Parathyroid adenoma (tissue), 2 donors: ENCODE measurements at regions not wholly inside any gene's neighbourhood (a gene's known extent, or its start where the extent isn't known, plus 50 kb on each side); places are given as distances from the start of the nearest gene placed in this dataset.

ENCODE experiments used
- H2AFZ ChIP-seq: fragments of 300-600 bp; sonication (generic); one replicate; pipeline ENCODE4 v1.7.0; 2017; ENCODE audit warnings: antibody characterized with exemption, mild to moderate bottlenecking
- H3K27ac ChIP-seq: fragments of 300-600 bp; sonication (generic); one replicate; pipeline ENCODE4 v1.7.0; 2017
- H3K27me3 ChIP-seq: fragments of 300-600 bp; sonication (generic); one replicate; pipeline ENCODE4 v1.7.0; 2017; ENCODE audit warnings: low read length; ENCODE audit not compliant: control insufficient read depth, insufficient read depth
- H3K36me3 ChIP-seq: fragments of 300-600 bp; sonication (generic); one replicate; pipeline ENCODE4 v1.7.0; 2017; ENCODE audit warnings: low read length; ENCODE audit not compliant: control insufficient read depth, insufficient read depth
- H3K4me1 ChIP-seq: fragments of 300-600 bp; sonication (generic); one replicate; pipeline ENCODE4 v1.7.0; 2017; ENCODE audit warnings: control low read depth
- H3K4me2 ChIP-seq: fragments of 300-600 bp; sonication (generic); one replicate; pipeline ENCODE4 v1.7.0; 2017; ENCODE audit warnings: low read length
- H3K4me3 ChIP-seq: fragments of 300-600 bp; sonication (generic); one replicate; pipeline ENCODE4 v1.7.0; 2017; ENCODE audit warnings: low read depth, low read length
- H3K79me2 ChIP-seq: fragments of 300-600 bp; sonication (generic); one replicate; pipeline ENCODE4 v1.7.0; 2017; ENCODE audit warnings: control low read depth
- H3K9ac ChIP-seq: fragments of 300-600 bp; sonication (generic); one replicate; pipeline ENCODE4 v1.7.0; 2017; ENCODE audit warnings: mild to moderate bottlenecking
- H3K9me3 ChIP-seq: fragments of 300-600 bp; sonication (generic); one replicate; pipeline ENCODE4 v1.7.0; 2017; ENCODE audit warnings: low read length; ENCODE audit not compliant: control insufficient read depth
- CTCF ChIP-seq: fragments of 300-600 bp; sonication (generic); IDR thresholded peaks from one replicate; pipeline ENCODE4 v1.7.0; 2017; ENCODE audit warnings: antibody characterized with exemption, mild to moderate bottlenecking
- donor health status: primary hyperparathyroidism.

GRCh38 chr2:163375472-163375871 lies 360.3 kb downstream of the FIGN start:
- H2AFZ ChIP-seq = no peak overlapping the region
- no peak overlapping the region for H3K9ac ChIP-seq
- no peaks in the 10 kb centered on the region for H3K27me3 ChIP-seq
- H3K9me3 ChIP-seq = no peaks in the 10 kb centered on the region
- H3K27ac ChIP-seq = no peak overlapping the region
- no peak overlapping the region for H3K4me3 ChIP-seq
- no peaks in the 10 kb centered on the region for H3K36me3 ChIP-seq
- TF ChIP-seq CTCF = no peak
- no peaks in the 10 kb centered on the region for H3K79me2 ChIP-seq
- no peak overlapping the region for H3K4me2 ChIP-seq
- H3K4me1 ChIP-seq = no peaks in the 10 kb centered on the region

DNA sequence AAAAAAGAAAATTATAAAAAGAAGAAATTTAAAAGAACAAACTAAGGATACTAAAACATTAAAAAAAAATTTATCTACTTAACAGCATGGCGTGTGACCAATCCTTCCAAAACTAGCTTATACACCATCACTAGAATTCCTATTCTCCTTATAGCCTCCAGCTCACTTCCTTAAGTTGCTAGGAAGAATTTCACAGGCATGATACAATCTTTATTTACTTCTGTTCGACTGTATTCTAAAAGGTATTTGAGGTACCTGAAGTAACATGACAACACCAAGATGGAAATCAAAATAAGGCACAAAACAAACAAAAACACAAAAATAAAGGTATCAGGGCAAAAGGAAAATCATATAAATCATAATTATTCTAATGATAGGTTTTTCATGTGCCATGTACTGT lies 360.7 kb downstream of the FIGN start:
- Histone ChIP-seq H3K9me3 (no peaks in the 10 kb centered on the region), H3K4me2 (no peak overlapping the region), H3K27ac (no peak overlapping the region), H3K4me3 (no peak overlapping the region), H2AFZ (no peak overlapping the region), H3K79me2 (no peaks in the 10 kb centered on the region), H3K27me3 (no peaks in the 10 kb centered on the region), H3K4me1 (no peaks in the 10 kb centered on the region), H3K9ac (no peak overlapping the region), H3K36me3 (no peaks in the 10 kb centered on the region)
- TF ChIP-seq CTCF = no peak

DNA sequence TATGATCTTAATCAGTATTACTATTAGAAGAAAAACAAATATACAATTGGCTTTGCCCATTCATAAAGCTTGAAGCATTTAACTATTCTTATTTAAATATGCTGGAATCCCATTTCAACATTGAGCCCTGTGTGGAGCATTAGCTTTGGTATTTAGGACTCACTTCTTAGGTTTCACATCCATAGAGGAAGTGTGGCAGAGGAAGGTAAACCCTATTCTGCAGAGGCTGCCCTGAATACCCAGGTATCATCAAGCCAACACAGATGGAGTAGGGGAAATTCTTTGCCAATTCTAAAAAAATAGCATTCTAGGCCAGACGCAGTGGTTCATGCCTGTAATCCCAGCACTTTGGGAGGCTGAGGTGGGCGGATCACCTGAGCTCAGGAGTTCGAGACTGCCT lies 361.5 kb downstream of the FIGN start:
- no peak overlapping the region for H3K9ac ChIP-seq
- H3K9me3 ChIP-seq = no peaks in the 10 kb centered on the region
- no peak for TF ChIP-seq CTCF
- no peaks in the 10 kb centered on the region for H3K79me2 ChIP-seq
- H3K36me3 ChIP-seq = no peaks in the 10 kb centered on the region
- H3K4me3 ChIP-seq = no peak overlapping the region
- H3K27ac ChIP-seq = no peak overlapping the region
- no peak overlapping the region for H2AFZ ChIP-seq
- no peak overlapping the region for H3K4me2 ChIP-seq
- no peaks in the 10 kb centered on the region for H3K27me3 ChIP-seq
- no peaks in the 10 kb centered on the region for H3K4me1 ChIP-seq

DNA sequence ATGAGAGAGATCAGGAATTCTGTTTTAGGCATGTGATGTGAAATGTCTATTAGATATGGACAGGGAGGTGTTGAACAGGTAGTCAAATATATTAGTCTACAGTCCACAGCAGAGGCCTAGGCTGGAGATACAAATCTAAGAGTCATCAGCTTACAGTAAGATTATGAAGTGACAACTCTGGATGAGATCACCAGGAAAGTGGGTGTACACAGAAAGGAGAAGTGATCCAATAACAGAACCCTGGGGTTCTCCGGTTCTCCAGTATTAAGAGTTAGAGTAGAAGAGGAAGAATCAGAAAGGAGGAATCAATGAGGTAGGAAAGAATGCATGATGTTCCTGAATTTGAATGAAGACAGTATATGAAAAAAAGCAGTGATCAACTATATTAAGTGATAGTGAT lies 362.3 kb downstream of the FIGN start:
- TF ChIP-seq CTCF = no peak
- no peak overlapping the region for H2AFZ ChIP-seq

DNA sequence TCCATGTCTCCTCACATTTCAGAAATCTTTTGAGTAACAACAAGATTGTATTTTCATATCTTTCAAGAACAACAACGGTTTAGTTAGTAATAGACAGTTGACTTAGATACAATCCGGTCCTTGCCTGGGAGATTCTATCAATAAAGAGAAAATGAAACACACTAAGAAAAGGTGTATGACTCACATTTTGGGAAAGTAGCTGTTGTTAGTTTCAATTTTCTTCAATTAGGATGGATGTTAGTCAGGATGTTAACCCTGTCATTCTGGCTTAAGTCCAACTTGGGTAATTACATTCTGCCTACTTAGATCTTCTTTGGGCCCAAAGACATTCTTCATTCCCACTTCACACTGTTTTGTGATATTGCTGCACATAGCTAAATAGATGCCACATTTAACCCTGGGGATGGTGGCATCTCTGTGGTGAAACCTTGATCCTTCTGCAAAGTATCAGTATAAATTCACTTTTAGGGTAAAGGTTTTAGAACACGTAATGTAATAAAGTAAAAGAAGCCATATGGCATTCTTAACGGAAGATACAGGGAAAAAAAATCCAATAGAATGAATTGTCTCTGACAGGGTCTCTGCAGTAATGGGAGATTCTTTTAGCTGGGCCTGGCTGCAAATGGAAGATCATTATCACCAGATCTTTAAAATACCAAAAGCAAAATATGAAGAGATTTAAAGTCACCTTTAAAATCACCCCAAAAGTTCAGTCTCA lies 365.5 kb downstream of the FIGN start:
- H3K27me3 ChIP-seq = no peaks in the 10 kb centered on the region
- H3K4me1 ChIP-seq = no peaks in the 10 kb centered on the region
- H2AFZ ChIP-seq = no peak overlapping the region
- H3K27ac ChIP-seq = no peak overlapping the region
- H3K9ac ChIP-seq = no peak overlapping the region
- H3K36me3 ChIP-seq = no peaks in the 10 kb centered on the region
- H3K9me3 ChIP-seq = no peaks in the 10 kb centered on the region
- no peak overlapping the region for H3K4me3 ChIP-seq
- no peak for TF ChIP-seq CTCF
- no peaks in the 10 kb centered on the region for H3K79me2 ChIP-seq
- no peak overlapping the region for H3K4me2 ChIP-seq

More for the DNA sequence above, 362.3 kb downstream of the FIGN start:
- Histone ChIP-seq H3K79me2 (no peaks in the 10 kb centered on the region), H3K27ac (no peak overlapping the region), H3K36me3 (no peaks in the 10 kb centered on the region), H3K4me2 (no peak overlapping the region), H3K27me3 (no peaks in the 10 kb centered on the region), H3K4me1 (no peaks in the 10 kb centered on the region), H3K4me3 (no peak overlapping the region), H3K9ac (no peak overlapping the region), H3K9me3 (no peaks in the 10 kb centered on the region)
